GM12891 (cell line): ENCODE measurements at regions not wholly inside any gene's neighbourhood (a gene's known extent, or its start where the extent isn't known, plus 50 kb on each side); places are given as distances from the start of the nearest gene placed in this dataset.

ENCODE experiments used
- DNase-seq: peaks from one replicate; pipeline ENCODE4 v3.0.0; 2011; ENCODE audit warnings: low spot score; ENCODE audit not compliant: insufficient read length
- FAIRE-seq: peaks from 2 replicates; lab custom pipeline; 2011; peaks lifted over from hg19 to GRCh38; lab: Jason Lieb, UNC
- PAX5 ChIP-seq: IDR thresholded peaks from 2 replicates; pipeline ENCODE4 v1.6.1; 2011; ENCODE audit warnings: low read length, moderate library complexity, mild to moderate bottlenecking; ENCODE audit not compliant: insufficient read depth, severe bottlenecking
- POLR2A ChIP-seq: IDR thresholded peaks from 2 replicates; pipeline ENCODE4 v1.6.1; 2011; ENCODE audit warnings: low read depth, low read length, control low read depth
- POLR2AphosphoS5 ChIP-seq: IDR thresholded peaks from 2 replicates; pipeline ENCODE4 v1.6.1; 2011; ENCODE audit warnings: low read depth, low read length, control low read depth
- POU2F2 ChIP-seq: IDR thresholded peaks from 2 replicates; pipeline ENCODE4 v1.6.1; 2011; ENCODE audit warnings: low read depth, mild to moderate bottlenecking, control low read depth, low read length, moderate library complexity
- SPI1 ChIP-seq: IDR thresholded peaks from 2 replicates; pipeline ENCODE4 v1.6.1; 2011; ENCODE audit warnings: low read depth, low read length, control low read depth
- TAF1 ChIP-seq: IDR thresholded peaks from 2 replicates; pipeline ENCODE4 v1.6.1; 2011; ENCODE audit warnings: low read depth, low read length, control low read depth

DNA sequence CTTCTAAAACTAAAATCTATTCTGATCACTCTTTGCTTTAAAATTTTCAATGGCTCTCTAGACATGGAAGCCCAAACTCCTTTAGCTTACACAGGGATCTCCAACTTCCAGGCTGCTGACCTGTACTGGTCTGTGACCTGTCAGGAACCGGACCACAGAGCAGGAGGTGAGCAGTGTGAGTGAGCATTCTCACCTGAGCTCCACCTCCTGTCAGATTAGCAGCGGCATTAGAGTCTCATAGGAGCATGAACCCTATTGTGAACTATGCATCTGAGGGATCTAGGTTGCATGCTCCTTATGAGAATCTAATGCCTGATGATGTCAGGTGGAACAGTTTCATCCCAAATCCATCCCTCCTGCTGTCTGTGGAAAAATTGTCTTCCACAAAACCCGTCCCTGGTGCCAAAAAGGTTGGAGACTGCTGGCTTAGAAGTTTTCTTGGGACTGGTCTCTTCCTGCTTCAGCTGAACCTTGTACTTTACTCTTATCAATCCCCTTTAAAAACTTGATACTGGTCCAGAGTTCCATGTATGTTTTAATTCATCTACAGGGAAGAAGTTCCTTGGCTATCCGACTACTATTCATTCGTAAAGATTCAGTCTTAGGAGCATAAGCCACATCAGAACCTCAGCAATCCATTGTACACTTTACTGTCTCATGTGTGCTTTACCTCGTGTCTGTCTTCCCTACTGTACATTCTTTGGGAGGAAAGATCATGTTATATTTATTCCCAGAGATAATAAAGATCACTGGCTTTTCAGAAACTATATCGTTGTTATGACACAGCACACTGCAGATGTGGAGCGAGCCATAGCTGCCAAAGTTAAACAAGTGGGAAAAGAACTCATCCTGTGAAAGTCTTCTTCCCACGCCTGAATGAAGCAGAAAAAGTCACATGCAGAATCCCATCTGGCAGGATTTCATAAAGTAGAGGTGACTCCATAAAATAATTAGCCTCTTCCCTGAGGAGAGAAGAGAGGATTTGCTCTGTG is 183.8 kb downstream of the LRATD1 start:
- DNase-seq (no peak), FAIRE-seq (no peak)
- TF ChIP-seq POU2F2 (no peak), POLR2A (no peak)

DNA sequence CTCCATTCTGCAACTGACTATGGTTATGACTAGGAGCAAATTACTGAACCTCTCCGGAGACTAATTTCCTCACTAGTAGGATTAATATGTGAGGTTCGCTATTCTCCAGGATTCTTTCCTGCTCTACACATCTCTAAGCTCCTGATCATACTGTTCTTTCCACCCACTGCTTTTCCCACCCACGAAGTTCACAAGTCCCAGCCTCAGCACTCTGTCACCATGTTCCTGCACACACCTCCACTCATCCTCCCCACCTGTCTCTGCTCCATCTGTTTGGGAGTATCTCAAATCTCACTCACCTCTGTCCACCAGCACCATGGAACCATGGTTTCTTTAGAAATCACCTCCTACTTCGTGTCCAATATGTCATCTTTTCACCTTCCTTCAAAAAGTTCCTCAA is 185.3 kb downstream of the LRATD1 start:
- FAIRE-seq (no peak), DNase-seq (no peak)
- TF ChIP-seq TAF1 (no peak), PAX5 (no peak), POLR2AphosphoS5 (no peak), POLR2A (no peak), SPI1 (no peak), POU2F2 (no peak)

DNA sequence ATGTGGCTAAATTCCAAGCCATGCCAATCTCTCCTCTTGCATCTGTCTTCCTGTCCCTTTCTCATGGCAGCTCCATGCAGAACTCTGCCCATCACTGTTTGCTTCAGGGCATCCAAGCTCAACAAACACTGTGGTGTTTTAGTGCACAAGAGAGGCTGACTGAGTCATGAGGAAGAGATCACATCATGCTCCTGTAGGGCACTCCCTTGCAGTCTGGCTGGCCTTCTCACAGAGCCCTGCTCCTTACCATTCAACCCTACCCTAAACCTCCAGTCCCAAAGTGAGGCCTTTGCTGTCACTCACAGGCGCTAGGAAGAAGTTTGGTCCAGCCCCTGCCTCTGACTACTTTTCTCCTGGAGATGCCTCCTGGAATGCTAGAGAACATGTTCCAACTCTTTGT is 194.0 kb downstream of the LRATD1 start:
- no peak for FAIRE-seq
- no peak for TF ChIP-seq TAF1
- no peak for TF ChIP-seq SPI1
- no peak for TF ChIP-seq POLR2A
- no peak for TF ChIP-seq POU2F2
- no peak for TF ChIP-seq POLR2AphosphoS5

DNA sequence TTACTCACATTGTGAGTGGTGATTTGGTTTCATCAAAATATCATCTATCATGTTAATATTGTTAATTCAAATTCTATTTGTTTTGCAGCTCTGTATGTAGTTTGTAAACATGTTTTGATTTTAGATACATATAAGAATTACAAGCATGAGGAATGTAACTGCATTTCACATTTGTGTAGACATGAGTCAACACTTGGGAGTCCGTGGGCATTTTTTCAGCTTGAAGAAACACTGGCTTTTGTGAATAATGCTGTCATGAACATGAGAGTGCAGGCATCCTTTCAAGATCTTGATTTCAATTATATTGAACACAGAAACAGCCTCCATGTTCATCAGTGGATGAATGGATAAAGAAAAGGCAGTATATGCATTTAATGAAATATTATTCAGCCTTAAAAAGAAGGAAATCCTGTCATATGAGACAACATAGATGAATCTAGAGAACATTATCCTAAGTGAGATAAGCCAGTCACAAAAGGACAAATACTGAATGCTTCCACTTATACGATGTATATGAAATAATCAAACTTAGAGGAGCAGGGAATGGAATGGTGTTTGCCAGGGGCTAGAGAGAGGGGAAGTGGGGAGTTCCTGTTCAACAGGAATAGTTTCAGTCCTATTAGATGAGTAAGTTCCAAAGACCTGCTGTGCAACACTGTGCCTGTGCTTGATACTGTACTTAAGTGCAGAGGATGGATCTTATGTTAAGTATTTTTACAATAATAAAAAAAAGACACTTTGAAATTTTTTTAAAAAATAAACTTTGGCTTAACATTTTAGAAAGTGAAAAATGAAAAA is 194.9 kb downstream of the LRATD1 start:
- DNase-seq (no peak), FAIRE-seq (no peak)
- no peak for TF ChIP-seq POU2F2
- TF ChIP-seq POLR2AphosphoS5, result no peak
- TF ChIP-seq POLR2A, result no peak
- TF ChIP-seq PAX5, result no peak
- no peak for TF ChIP-seq SPI1
- TF ChIP-seq TAF1, result no peak

More for the DNA sequence above, 194.0 kb downstream of the LRATD1 start:
- DNase-seq, result no peak

DNA sequence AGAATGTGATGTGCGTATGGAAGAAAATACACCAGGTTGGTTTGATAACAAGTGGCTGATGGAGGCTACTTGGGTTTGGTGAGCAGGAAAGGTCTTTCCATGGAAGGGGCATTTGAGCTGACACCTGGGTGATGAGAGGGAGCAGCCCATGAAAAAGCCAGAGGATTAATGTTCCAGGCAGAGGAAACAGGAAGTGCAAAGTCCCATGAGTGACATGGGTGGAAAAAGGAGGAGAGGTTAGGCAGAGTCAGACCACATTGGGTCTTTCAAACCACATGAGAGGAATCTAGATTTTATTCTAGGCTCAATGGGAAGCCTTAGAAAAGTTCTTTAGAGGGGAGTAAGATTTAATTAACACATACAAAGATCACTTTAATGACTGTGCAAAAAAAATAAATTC is 195.7 kb downstream of the LRATD1 start:
- TF ChIP-seq SPI1 (no peak), POLR2A (no peak), POLR2AphosphoS5 (no peak), PAX5 (no peak), TAF1 (no peak), POU2F2 (no peak)
- FAIRE-seq (no peak), DNase-seq (no peak)

DNA sequence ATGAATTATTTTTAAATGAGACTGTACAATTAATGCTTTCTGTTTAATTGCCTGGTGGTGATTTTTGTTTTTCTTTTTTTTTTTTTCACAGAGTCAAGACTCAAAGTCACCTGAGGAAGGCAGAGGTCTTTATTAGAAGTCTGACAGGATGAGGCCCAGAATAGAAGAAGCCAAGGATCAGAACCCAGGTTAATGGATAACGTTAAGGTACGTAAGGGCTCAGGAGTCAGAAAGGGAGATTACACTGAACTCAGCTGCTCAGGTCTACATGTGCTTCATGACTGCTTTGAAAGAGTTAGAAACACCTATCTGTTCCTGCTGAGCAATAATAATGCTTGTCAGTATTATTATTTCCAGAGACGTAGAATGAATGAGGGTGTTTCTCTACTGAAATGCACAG is 196.5 kb downstream of the LRATD1 start:
- FAIRE-seq (no peak), DNase-seq (no peak)
- TF ChIP-seq POU2F2 (no peak), POLR2A (no peak), SPI1 (no peak), POLR2AphosphoS5 (no peak), TAF1 (no peak), PAX5 (no peak)

DNA sequence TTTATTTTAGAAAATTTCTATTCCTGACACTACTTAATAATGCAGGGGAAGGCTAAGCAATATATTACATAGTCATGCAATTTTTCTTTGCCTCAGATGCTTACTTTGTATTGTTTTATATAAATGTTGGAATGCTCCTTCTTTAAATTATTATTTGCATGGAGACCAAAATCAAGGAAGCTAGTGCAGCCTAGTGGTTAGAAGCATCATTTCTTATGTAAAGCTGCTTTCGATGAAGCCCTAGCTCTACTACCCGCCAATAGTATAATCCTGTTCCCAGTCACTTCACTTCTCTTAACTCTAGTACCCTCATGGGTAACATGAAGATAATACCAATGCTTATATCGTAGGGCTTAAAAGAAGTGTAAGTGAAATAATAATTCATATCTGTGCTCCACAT is 198.9 kb downstream of the LRATD1 start:
- DNase-seq (no peak), FAIRE-seq (no peak)
- no peak for TF ChIP-seq PAX5
- TF ChIP-seq POLR2AphosphoS5, result no peak

DNA sequence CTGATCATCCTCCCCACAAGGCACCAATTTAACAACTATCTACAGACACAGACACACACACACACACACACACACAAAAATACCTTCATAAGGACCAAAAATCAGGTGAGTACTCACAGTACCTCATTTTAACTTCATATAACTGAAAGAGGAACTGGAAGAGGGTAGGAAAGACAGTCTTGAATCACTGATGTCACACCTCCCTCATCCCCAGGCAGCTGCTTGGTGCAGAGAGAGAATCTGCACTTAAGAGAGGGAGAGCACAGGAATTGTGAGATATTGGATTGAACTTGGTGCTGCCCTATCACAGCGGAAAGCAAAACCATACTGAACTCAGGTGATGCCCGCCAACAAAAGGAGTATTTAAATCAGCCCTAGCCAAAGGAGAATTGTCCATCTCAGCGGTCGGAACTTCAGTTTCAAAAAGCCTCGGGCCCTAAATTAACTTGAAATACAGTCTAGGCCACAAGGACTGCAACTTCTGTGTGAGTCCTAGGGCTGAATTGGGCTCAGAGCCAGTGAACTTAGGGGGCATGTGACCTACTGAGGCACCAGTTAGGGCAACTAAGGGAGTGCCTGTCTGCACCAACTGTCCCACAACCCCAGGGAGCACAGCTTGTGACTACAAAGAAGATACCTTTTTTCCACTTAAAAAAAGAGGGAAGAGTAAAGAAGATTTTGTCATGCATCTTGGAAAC is 211.1 kb downstream of the LRATD1 start:
- DNase-seq (no peak), FAIRE-seq (no peak)
- TF ChIP-seq POLR2A, result no peak
- peak; percentile 75 for TF ChIP-seq SPI1

DNA sequence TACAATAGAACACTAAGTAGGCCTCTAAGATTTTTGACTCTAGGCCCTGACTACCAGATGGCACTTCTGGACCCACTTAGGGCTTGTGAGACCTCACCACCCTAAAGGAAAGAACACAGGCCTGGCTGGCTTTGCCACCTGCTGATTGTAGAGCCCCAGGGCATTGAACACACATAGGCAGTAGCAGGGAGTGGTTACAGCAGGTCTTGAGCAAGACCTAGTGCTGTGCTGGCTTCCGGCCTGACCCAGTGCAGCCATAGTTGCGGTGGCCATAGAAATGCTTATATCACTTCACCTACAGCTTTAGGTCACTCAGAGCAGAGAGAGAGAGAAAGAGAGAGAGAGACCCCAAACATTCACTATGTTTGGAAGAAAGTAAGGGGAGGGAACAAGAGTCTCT is 223.2 kb downstream of the LRATD1 start:
- TF ChIP-seq SPI1 (no peak), TAF1 (no peak), POU2F2 (no peak), POLR2AphosphoS5 (no peak), PAX5 (no peak), POLR2A (no peak)

DNA sequence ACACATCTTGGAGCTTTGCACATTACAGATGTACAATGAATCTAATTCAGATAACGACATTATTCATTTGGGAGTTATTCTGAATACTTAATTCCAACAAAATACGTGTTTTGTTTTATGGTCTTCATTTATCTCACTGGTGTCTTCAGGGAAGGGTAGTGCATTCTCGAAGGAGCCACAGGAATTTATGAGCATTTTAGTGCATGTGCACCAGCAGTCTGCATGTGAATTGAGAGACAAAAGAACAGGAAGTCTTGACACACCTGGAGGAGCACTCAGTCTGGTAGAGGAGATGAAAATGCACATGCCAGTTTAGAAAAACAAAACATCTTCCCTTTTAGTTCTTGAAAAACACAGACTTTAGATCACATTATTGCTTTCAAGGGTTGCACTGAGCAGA is 228.7 kb downstream of the LRATD1 start:
- TF ChIP-seq POU2F2 (no peak), TAF1 (no peak), POLR2AphosphoS5 (no peak), SPI1 (no peak), PAX5 (no peak), POLR2A (no peak)
- FAIRE-seq (no peak), DNase-seq (no peak)

More for the DNA sequence above, 223.2 kb downstream of the LRATD1 start:
- DNase-seq (no peak), FAIRE-seq (no peak)
